ENCODE measurements at regions not wholly inside any gene's neighbourhood (a gene's known extent, or its start where the extent isn't known, plus 50 kb on each side); places are given as distances from the start of the nearest gene placed in this dataset.

DNA sequence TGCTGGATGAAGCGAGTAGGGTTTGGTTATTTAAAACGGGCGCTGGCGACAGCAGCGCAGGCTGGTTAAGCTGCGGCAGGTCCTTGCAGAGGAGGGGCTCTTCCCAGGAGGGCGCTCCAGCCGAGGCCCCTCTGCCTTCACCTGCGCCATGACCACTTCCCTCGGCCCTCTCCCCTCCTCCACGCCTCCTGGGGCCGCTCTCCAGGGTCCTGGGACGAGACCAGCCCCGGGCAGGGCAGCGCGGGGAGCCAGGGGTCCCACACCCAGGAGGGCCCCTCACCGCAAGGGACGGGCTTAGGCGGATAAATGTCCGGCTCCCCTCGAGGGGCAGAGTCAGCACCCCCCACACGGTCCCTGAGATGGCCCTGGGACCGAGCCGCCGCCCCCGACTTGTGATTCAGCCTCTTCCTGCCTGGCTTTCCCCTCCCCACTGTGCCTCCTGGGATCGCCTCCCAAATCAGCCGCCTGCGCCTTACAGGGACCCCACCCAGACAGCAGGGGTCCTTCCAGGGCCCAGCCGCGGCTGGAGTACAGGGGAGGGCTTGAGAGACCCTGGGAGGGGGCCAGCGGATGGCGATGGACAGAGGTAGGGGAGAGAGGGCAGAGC, 380.7 kb downstream of the MATN1 start:
- TF ChIP-seq POLR2A (IDR thresholded peaks at IDR 0.05; ENCODE audit: low read depth, low read length): no peak
- TF ChIP-seq TAF1 (IDR thresholded peaks at IDR 0.05; ENCODE audit: borderline replicate concordance, low read depth, low read length): no peak
- TF ChIP-seq POLR2AphosphoS5 (IDR thresholded peaks at IDR 0.05; ENCODE audit: low read depth, low read length): no peak
